Activated CD8-positive, alpha-beta memory T cell treated with anti-CD3 and anti-CD28 coated beads, Interleukin-2, amount 50 U/mL, for 48 hours (primary cell): ENCODE measurements at regions not wholly inside any gene's neighbourhood (a gene's known extent, or its start where the extent isn't known, plus 50 kb on each side); places are given as distances from the start of the nearest gene placed in this dataset.

Experiments
- DNase-seq: peaks from one replicate; pipeline ENCODE4 v3.0.0-alpha.2; 2020

- no peak for DNase-seq
These were observed 1225.0 kb upstream of the MIR17HG start for GRCh38 chr13:90122531-90122930.

- DNase-seq, result no peak
These were observed 1211.9 kb upstream of the MIR17HG start for GRCh38 chr13:90135558-90135957.

- no peak for DNase-seq
These were observed 1205.2 kb upstream of the MIR17HG start for GRCh38 chr13:90142251-90142650.

GRCh38 chr13:90154311-90154960, 1193.1 kb upstream of the MIR17HG start:
- no peak for DNase-seq

GRCh38 chr13:90156390-90156789, 1191.1 kb upstream of the MIR17HG start:
- DNase-seq, result no peak

- DNase-seq, result no peak
These were observed 1178.5 kb upstream of the MIR17HG start for GRCh38 chr13:90168953-90169352.

GRCh38 chr13:90170208-90170607, 1177.3 kb upstream of the MIR17HG start:
- no peak for DNase-seq

- DNase-seq, result no peak
These were observed 1175.8 kb upstream of the MIR17HG start for GRCh38 chr13:90171649-90172048.

GRCh38 chr13:90177512-90177911, 1170.0 kb upstream of the MIR17HG start:
- no peak for DNase-seq

- no peak for DNase-seq
These were observed 1163.1 kb upstream of the MIR17HG start for GRCh38 chr13:90184355-90184754.

GRCh38 chr13:90185734-90186133, 1161.8 kb upstream of the MIR17HG start:
- no peak for DNase-seq

GRCh38 chr13:90187478-90188350, 1159.8 kb upstream of the MIR17HG start:
- DNase-seq, result no peak

- no peak for DNase-seq
These were observed 1159.2 kb upstream of the MIR17HG start for GRCh38 chr13:90188351-90188636.

GRCh38 chr13:90197722-90198121, 1149.8 kb upstream of the MIR17HG start:
- no peak for DNase-seq

- DNase-seq, result no peak
These were observed 1146.3 kb upstream of the MIR17HG start for GRCh38 chr13:90201202-90201601.

- DNase-seq, result no peak
These were observed 1145.6 kb upstream of the MIR17HG start for GRCh38 chr13:90201676-90202460.

GRCh38 chr13:90205081-90205480, 1142.4 kb upstream of the MIR17HG start:
- no peak for DNase-seq

- DNase-seq, result no peak
These were observed 1141.6 kb upstream of the MIR17HG start for GRCh38 chr13:90205911-90206310.

- no peak for DNase-seq
These were observed 1130.2 kb upstream of the MIR17HG start for GRCh38 chr13:90217275-90217674.

GRCh38 chr13:90222758-90223157, 1124.7 kb upstream of the MIR17HG start:
- no peak for DNase-seq

- DNase-seq, result no peak
These were observed 1117.2 kb upstream of the MIR17HG start for GRCh38 chr13:90230311-90230710.

GRCh38 chr13:90232291-90232690, 1115.2 kb upstream of the MIR17HG start:
- DNase-seq, result no peak

GRCh38 chr13:90233933-90234672, 1113.4 kb upstream of the MIR17HG start:
- no peak for DNase-seq
